DMS153 treated with DMSO at 0.1 percent for 48 hours (cell line): ENCODE measurements at regions not wholly inside any gene's neighbourhood (a gene's known extent, or its start where the extent isn't known, plus 50 kb on each side); places are given as distances from the start of the nearest gene placed in this dataset.

Experiments
- DNase-seq: peaks from one replicate; lab custom pipeline; 2025; ENCODE audit not compliant: unreplicated experiment; lab: John Stamatoyannopoulos, UW

GRCh38 chr7:89908736-89909135 is 245.5 kb upstream of the STEAP1 start:
- no peak for DNase-seq

- DNase-seq = no peak
Measured at GRCh38 chr7:89914711-89915110, 239.6 kb upstream of the STEAP1 start.

GRCh38 chr7:89926194-89926593 is 228.1 kb upstream of the STEAP1 start:
- DNase-seq = no peak

GRCh38 chr7:89926701-89927100 is 227.6 kb upstream of the STEAP1 start:
- DNase-seq = no peak

GRCh38 chr7:89927762-89928161 is 226.5 kb upstream of the STEAP1 start:
- no peak for DNase-seq

GRCh38 chr7:89928451-89928850 is 225.8 kb upstream of the STEAP1 start:
- no peak for DNase-seq

- no peak for DNase-seq
Measured at GRCh38 chr7:89934101-89934500, 220.2 kb upstream of the STEAP1 start.

- no peak for DNase-seq
Measured at GRCh38 chr7:89943525-89944050, 210.7 kb upstream of the STEAP1 start.

- DNase-seq = no peak
Measured at GRCh38 chr7:89958525-89959068, 195.7 kb upstream of the STEAP1 start.

- DNase-seq = no peak
Measured at GRCh38 chr7:89966067-89966664, 188.1 kb upstream of the STEAP1 start.

GRCh38 chr7:89975577-89975976 is 178.7 kb upstream of the STEAP1 start:
- DNase-seq = no peak

GRCh38 chr7:89987665-89988064 is 166.6 kb upstream of the STEAP1 start:
- no peak for DNase-seq

GRCh38 chr7:89988074-89988473 is 166.2 kb upstream of the STEAP1 start:
- no peak for DNase-seq

GRCh38 chr7:89989454-89989853 is 164.8 kb upstream of the STEAP1 start:
- no peak for DNase-seq

- DNase-seq = no peak
Measured at GRCh38 chr7:89994483-89994882, 159.8 kb upstream of the STEAP1 start.

- no peak for DNase-seq
Measured at GRCh38 chr7:89998554-89998953, 155.7 kb upstream of the STEAP1 start.

- no peak for DNase-seq
Measured at GRCh38 chr7:90005836-90006235, 148.4 kb upstream of the STEAP1 start.

- DNase-seq = no peak
Measured at GRCh38 chr7:90007001-90007654, 147.1 kb upstream of the STEAP1 start.

GRCh38 chr7:90007831-90008230 is 146.4 kb upstream of the STEAP1 start:
- DNase-seq = no peak

GRCh38 chr7:90022213-90022612 is 132.1 kb upstream of the STEAP1 start:
- DNase-seq = no peak

GRCh38 chr7:90025771-90026170 is 128.5 kb upstream of the STEAP1 start:
- no peak for DNase-seq

- DNase-seq = no peak
Measured at GRCh38 chr7:90033850-90034249, 120.4 kb upstream of the STEAP1 start.

- DNase-seq = no peak
Measured at GRCh38 chr7:90053094-90053493, 101.2 kb upstream of the STEAP1 start.
